ENCODE measurements at regions not wholly inside any gene's neighbourhood (a gene's known extent, or its start where the extent isn't known, plus 50 kb on each side); places are given as distances from the start of the nearest gene placed in this dataset.
"Not testable (repeated sequence)": the region's sequence is repeated elsewhere in the genome, so short reads cannot be mapped to it uniquely, and the experiment has no call there.

GRCh38 chr21:27040738-27041469, 74.0 kb upstream of the ADAMTS5 start:
- no peak for ATAC-seq
- no peak for DNase-seq (ENCODE audit: low spot score)

- DNase-seq (ENCODE audit: low spot score) = no peak
- no peak for ATAC-seq
Observed at GRCh38 chr21:27036736-27037301, 69.9 kb upstream of the ADAMTS5 start.

GRCh38 chr21:27035791-27036190, 68.9 kb upstream of the ADAMTS5 start:
- ATAC-seq = no peak

DNA sequence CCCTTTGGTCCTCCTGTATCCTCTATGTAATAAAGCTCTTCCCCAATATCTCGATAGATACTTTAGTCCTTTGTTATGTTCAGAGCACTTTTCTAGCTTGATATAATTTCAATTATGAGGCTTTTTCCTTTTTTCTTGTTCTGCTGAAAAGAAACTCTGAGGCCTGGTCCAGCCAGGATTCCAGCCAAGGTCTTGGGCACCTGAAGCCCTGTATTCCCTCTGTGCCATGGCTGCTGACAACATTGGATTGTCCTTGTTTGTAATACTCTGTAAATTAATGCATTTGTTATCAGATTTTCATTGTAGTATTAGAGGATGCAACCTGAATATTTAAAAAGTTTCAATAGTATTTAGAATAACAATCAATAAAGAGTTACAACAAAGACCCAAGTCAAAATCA, 67.9 kb upstream of the ADAMTS5 start:
- no peak for DNase-seq (ENCODE audit: low spot score)
- ATAC-seq = no peak

More at GRCh38 chr21:27035791-27036190, 68.9 kb upstream of the ADAMTS5 start:
- DNase-seq (ENCODE audit: low spot score) = no peak

DNA sequence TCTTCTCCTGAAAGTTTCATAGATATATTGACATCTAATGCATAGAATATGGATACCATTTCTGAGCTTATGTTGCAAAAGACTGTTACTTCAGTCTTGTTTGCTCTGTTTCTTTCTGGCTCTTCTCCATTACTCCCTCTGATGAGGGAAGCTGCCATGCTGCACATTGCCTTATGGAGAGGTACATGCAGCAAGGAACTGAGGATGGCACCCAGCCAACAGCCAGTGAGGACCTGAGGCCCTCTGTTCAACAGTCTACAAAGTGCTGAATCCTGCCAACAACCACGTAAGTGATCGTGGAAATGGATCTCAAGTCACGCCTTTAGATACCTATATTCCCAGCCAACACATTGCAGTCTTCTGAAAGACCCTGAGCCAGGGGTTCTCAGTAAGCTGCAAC, 66.6 kb upstream of the ADAMTS5 start:
- ATAC-seq (no peak), DNase-seq (ENCODE audit: low spot score) (no peak)

DNA sequence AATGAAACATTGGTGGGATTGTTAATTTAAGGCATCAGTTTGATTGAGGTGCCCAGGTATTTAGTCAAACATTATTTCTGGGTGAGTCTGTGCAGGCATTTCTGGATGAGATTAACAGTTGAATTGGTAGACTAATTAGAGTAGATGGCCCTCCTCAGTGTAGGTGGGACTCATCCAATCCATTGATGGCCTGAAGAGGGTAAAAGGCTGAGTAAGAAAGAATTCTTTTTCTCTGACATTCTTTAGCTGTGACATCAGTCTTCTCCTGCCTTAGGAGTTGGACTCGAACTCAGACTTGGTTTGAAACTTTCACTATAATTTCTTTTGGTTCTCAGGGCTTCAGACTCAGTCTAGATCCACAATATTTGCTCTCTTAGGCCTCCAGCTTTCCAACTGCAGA, 59.6 kb upstream of the ADAMTS5 start:
- DNase-seq (ENCODE audit: low spot score) (no peak), ATAC-seq (no peak)

GRCh38 chr21:27025708-27026107, 58.8 kb upstream of the ADAMTS5 start:
- DNase-seq (ENCODE audit: low spot score); ATAC-seq: not testable (repeated sequence)

DNA sequence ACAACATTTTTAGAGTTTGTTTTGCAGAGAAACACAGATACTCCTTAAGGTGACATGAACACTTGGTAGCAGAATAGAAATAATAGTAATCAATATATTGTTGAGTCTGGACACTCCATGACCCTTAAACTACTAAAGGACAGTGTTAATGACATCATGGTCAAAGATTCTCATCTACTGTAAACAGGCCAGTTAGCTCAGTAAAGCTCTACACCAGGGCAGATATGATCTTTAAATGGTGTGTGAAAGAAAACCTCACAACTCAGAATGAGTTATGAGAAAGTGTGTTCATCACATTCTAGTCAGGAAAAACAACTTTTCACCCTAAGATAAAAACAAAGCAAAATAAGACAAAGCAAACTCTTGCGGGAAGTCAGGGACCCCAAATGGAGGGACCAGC, 58.1 kb upstream of the ADAMTS5 start:
- no peak for ATAC-seq
- DNase-seq (ENCODE audit: low spot score) = no peak

DNA sequence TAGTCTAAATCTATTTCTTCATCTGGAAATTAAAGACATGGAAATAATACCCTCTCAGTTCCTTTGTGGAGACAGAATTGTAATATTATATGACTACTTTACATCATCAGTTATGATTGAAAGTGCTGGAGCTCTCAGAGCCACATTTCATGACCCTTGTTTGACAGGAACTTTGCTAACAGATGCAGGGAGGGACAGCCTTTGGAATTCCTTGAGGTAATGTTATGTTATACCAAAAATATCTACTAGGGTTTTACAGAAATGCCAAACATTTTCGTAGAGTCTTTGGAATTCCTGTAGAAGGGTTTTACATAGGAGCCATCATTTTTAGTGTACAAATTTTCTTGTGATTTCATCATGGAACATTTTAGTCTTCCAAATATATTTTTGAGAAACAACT, 57.4 kb upstream of the ADAMTS5 start:
- ATAC-seq = no peak
- DNase-seq (ENCODE audit: low spot score) = no peak

DNA sequence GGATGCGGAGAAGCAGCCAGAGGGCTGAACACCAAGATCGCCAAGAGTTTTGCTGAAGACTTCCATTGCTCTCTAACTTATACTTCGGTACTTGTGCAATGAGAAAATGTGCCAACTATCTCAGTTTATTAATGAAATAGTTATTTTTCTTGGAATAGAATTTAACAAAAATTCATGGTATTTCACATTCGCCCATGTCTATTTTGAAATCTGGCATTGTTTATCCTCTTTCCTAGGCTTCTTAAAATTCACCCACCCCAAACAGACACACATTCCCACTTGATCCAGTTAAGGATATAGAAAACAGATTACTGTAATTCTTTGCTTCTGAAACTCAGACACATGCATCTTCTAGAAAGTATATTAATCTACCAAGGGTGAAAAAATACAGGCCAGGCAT, 56.3 kb upstream of the ADAMTS5 start:
- no peak for DNase-seq (ENCODE audit: low spot score)
- no peak for ATAC-seq

DNA sequence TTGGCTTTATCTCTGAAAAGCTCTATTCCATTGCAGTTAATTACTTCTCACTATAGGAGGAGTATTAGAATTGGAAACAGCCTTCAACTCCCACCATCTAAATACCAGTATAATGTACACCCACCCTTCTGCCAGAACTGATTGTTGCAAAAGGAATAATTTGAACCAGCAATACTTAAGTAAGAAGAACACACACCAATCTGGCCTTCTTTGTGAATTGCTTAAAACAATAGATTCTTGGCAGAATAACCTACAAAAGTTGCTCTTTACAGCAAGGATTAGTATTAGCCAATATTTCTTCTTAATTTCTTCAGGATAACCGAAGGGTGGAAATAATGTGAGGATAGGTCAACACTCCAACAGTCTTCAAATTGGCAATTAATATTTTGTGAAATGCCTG, 54.9 kb upstream of the ADAMTS5 start:
- DNase-seq (ENCODE audit: low spot score) (no peak), ATAC-seq (no peak)

DNA sequence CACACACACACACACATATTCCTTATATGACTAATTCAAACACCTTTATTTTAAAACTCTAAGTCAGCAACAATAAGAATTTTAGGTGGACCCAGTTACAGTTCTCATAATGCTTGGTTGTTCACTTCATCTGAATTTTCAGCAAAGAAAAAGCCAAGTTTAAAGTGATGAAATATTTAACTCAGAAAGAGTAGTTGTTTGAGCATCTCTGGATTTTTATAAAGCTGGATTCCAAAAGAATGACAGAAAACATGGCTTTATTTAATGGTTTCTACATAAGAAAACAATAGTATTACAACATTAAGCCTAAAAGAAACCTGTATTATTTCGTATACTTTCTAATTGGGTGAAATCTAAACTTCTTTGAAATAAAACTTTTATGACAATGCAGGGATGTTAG, 54.2 kb upstream of the ADAMTS5 start:
- ATAC-seq (no peak), DNase-seq (ENCODE audit: low spot score) (no peak)

DNA sequence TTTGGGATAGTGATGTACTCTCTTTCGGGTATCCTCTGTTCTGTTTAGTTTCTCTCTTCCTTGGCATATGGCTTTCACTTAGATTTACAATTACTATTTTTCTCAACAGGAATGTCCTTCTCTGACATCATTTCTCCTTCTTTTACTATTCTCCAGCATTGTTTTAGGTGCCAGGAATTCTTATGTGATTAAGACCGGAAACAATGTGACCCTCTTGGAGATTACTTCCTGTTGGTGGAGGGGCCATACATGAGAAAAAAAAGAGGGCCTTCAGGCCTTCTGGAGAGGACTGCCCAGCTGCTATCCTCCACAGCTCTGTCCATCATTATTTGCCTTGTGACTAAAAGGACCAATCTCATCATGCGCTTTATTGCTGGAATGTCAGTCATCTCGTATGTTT, 50.4 kb upstream of the ADAMTS5 start:
- no peak for ATAC-seq
- no peak for DNase-seq (ENCODE audit: low spot score)
